ENCODE measurements at regions not wholly inside any gene's neighbourhood (a gene's known extent, or its start where the extent isn't known, plus 50 kb on each side); places are given as distances from the start of the nearest gene placed in this dataset.

- TF ChIP-seq CTCF (IDR thresholded peaks at IDR 0.05) (no peak), ZBTB21 (CRISPR knock-in tag; IDR thresholded peaks at IDR 0.05; ENCODE audit: borderline replicate concordance) (no peak), CREB1 (CRISPR knock-in tag; IDR thresholded peaks at IDR 0.05) (no peak), USF1 (CRISPR knock-in tag; IDR thresholded peaks at IDR 0.05) (no peak), HMGXB4 (CRISPR knock-in tag; IDR thresholded peaks at IDR 0.05) (no peak), ELF4 (CRISPR knock-in tag; IDR thresholded peaks at IDR 0.05; ENCODE audit: low read depth) (no peak), ETV6 (CRISPR knock-in tag; IDR thresholded peaks at IDR 0.05) (no peak), FOXP4 (CRISPR knock-in tag; IDR thresholded peaks at IDR 0.05) (no peak), NR2C2 (CRISPR knock-in tag; IDR thresholded peaks at IDR 0.05) (no peak), FOXP1 (CRISPR knock-in tag; IDR thresholded peaks at IDR 0.05; ENCODE audit: borderline replicate concordance) (no peak)
These were observed 198.6 kb downstream of the BCAT1 start for GRCh38 chr12:24750263-24750662.

Data from WTC11 (cell line).